Calu3 (cell line): ENCODE measurements at regions not wholly inside any gene's neighbourhood (a gene's known extent, or its start where the extent isn't known, plus 50 kb on each side); places are given as distances from the start of the nearest gene placed in this dataset.

Experiments used
- BruUV-seq: library from RNA; stranded (reverse); fragments of 400-500 nt; replicated peaks from 2 replicates; lab custom pipeline; 2021; lab: Mats Ljungman, UMichigan
- CTCF ChIA-PET: fragments of 300-600 bp; sonication (Branson Sonifier 250); formaldehyde crosslinking; loops from one replicate; lab custom pipeline; 2022; ENCODE audit warnings: antibody characterized with exemption; lab: Charles Lee
- DNase-seq: peaks from one replicate; pipeline ENCODE4 v3.0.0; 2022
- H3K27ac Mint-ChIP-seq: one replicate; pipeline ENCODE4 v1.8.0; 2022; ENCODE audit warnings: mixed read lengths; ENCODE audit not compliant: unreplicated experiment
- H3K27me3 Mint-ChIP-seq: one replicate; pipeline ENCODE4 v1.8.0; 2022; ENCODE audit warnings: mixed read lengths; ENCODE audit not compliant: unreplicated experiment
- H3K36me3 Mint-ChIP-seq: one replicate; pipeline ENCODE4 v1.8.0; 2022; ENCODE audit warnings: mild to moderate bottlenecking, moderate library complexity, mixed read lengths; ENCODE audit not compliant: insufficient read depth, unreplicated experiment
- H3K4me1 Mint-ChIP-seq: one replicate; pipeline ENCODE4 v1.8.0; 2022; ENCODE audit warnings: mild to moderate bottlenecking, low read depth, mixed read lengths; ENCODE audit not compliant: unreplicated experiment
- H3K4me3 Mint-ChIP-seq: one replicate; pipeline ENCODE4 v1.8.0; 2022; ENCODE audit warnings: mild to moderate bottlenecking, low read depth, moderate library complexity, mixed read lengths; ENCODE audit not compliant: unreplicated experiment
- H3K9me3 Mint-ChIP-seq: one replicate; pipeline ENCODE4 v1.8.0; 2022; ENCODE audit warnings: low read depth, mixed read lengths; ENCODE audit not compliant: unreplicated experiment
- CTCF ChIP-seq: fragments of 200-600 bp; IDR thresholded peaks from one replicate; pipeline ENCODE4 v1.8.0; 2022; ENCODE audit warnings: antibody characterized with exemption; ENCODE audit not compliant: unreplicated experiment
- intact Hi-C: fragments of 100-400 bp; cut with micrococcal nuclease; formaldehyde crosslinking; loops from one replicate; pipeline ENCODE4 v1.10.0; 2022; ENCODE audit not compliant: unreplicated experiment

GRCh38 chr2:52117299-52117698 is 1085.4 kb upstream of the NRXN1 start:
- TF ChIP-seq CTCF = no peak
- DNase-seq = no peak
- Mint-ChIP-seq H3K27me3 (no peaks in the 10 kb centered on the region), H3K27ac (no peak overlapping the region), H3K4me1 (no peaks in the 10 kb centered on the region), H3K4me3 (no peak overlapping the region), H3K9me3 (peaks cover 23% of the 10 kb centered on the region), H3K36me3 (no peaks in the 10 kb centered on the region)
- CTCF ChIA-PET = no interaction called here
- intact Hi-C loops = no loop called here
- BruUV-seq = no TSS peak

- intact Hi-C loops = no loop called here
- Mint-ChIP-seq H3K9me3 (peaks cover 23% of the 10 kb centered on the region), H3K27ac (no peak overlapping the region), H3K27me3 (no peaks in the 10 kb centered on the region), H3K4me3 (no peak overlapping the region), H3K36me3 (no peaks in the 10 kb centered on the region), H3K4me1 (no peaks in the 10 kb centered on the region)
- CTCF ChIA-PET = no interaction called here
- DNase-seq = no peak
- no TSS peak for BruUV-seq
- TF ChIP-seq CTCF = no peak
These were observed 1083.8 kb upstream of the NRXN1 start for GRCh38 chr2:52115750-52116149.

DNA sequence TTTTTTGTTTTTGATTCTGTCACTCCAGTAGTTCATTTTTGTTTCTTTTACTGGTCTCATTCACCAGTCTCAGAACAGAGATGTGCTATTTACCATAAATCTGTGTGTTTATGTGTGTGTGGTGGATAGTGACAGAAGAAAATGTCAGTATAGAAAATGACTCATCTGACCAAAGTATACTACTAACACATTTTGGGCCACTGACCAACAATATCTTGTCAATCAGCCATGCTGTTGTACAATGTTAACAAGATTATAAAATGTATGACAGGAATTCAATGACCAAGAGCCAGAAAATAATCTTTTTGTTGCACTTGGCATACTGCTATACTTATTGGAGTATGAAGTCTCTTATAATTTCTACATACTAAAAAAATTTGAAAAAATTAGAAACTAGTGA is 1081.4 kb upstream of the NRXN1 start:
- Mint-ChIP-seq H3K27ac (no peak overlapping the region), H3K36me3 (no peaks in the 10 kb centered on the region), H3K4me3 (no peak overlapping the region), H3K4me1 (no peaks in the 10 kb centered on the region), H3K27me3 (no peaks in the 10 kb centered on the region), H3K9me3 (peaks cover 21% of the 10 kb centered on the region)
- BruUV-seq = no TSS peak
- DNase-seq = no peak
- CTCF ChIA-PET = no interaction called here
- TF ChIP-seq CTCF = no peak
- intact Hi-C loops = no loop called here

DNA sequence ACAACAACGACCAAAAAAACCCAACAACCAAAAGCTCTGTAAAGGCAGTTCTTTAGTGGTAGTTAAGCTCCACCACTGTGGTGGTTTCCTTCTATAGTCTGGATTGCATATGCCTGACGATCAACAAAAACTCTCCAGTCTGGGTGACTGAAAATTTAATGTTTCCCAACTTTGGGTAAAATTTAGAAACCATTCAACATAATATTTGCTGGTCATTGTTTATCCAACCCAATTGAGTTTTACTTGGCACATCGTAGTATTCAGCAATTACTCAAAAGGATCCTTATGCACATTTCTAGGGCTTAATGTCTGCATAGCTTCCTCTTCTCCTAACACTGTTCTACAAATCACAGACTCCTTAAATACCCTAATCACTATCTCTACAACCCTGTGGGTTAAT is 1080.2 kb upstream of the NRXN1 start:
- no peaks in the 10 kb centered on the region for H3K4me1 Mint-ChIP-seq
- H3K27me3 Mint-ChIP-seq = no peaks in the 10 kb centered on the region
- H3K9me3 Mint-ChIP-seq = peaks cover 23% of the 10 kb centered on the region
- no peak overlapping the region for H3K4me3 Mint-ChIP-seq
- no peaks in the 10 kb centered on the region for H3K36me3 Mint-ChIP-seq
- no peak overlapping the region for H3K27ac Mint-ChIP-seq
- CTCF ChIA-PET = no interaction called here
- intact Hi-C loops = no loop called here
- no peak for TF ChIP-seq CTCF
- BruUV-seq = no TSS peak
- no peak for DNase-seq
